ENCODE measurements at regions not wholly inside any gene's neighbourhood (a gene's known extent, or its start where the extent isn't known, plus 50 kb on each side); places are given as distances from the start of the nearest gene placed in this dataset.

- TF ChIP-seq JUND (IDR thresholded peaks at IDR 0.05; ENCODE audit: low read length): no peak
These were observed 70.6 kb upstream of the GLS start (continued) for GRCh38 chr2:190809876-190810525.
